ENCODE measurements at regions not wholly inside any gene's neighbourhood (a gene's known extent, or its start where the extent isn't known, plus 50 kb on each side); places are given as distances from the start of the nearest gene placed in this dataset.

DNA sequence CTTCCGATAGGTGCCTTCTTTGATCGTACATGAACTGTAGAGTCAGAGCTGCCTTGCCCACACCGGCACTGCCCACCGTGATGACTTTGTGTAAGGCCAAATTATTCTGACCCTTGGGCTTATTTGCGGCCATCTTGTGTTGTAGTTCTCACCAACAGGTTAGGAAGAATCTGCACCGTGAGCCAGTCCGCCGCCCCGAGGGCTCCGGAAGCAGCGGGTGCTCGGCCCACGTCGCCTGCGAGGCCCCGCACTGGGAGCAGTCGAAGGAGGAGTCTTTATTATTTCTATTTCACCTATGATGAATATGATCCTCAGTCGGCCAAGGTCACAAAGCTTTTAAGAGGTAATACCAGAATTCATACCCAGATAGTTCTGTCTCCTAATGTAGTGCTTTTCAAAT, 70.6 kb upstream of the SYT1 start:
- no peak for ATAC-seq (ENCODE audit: low read depth)
- H3K4me2 ChIP-seq (ENCODE audit: low read depth, low read length): no peak overlapping the region
- H3K36me3 ChIP-seq (ENCODE audit: control insufficient read depth, insufficient read depth, low read length): no peaks in the 10 kb centered on the region
- H3K4me1 ChIP-seq (ENCODE audit: control insufficient read depth, insufficient read depth, low read length): no peaks in the 10 kb centered on the region
- 0 out of 2 replicates have a peak overlapping the region, but pooled peaks have one; percentile 63 for H2BK20ac ChIP-seq (ENCODE audit: low read depth, low read length)
- no peaks in the 10 kb centered on the region for H3K9me1 ChIP-seq (ENCODE audit: insufficient read depth, low read length)
- H2AFZ ChIP-seq (replicated peaks; ENCODE audit: low read length, poor library complexity): no peak overlapping the region
- intact Hi-C loops (cut with micrococcal nuclease): no loop called here
- H3K27ac ChIP-seq (ENCODE audit: insufficient read depth, low read length): no peak overlapping the region
- no peak for DNase-seq
- H3K27me3 ChIP-seq (ENCODE audit: control insufficient read depth, insufficient read depth, low read length): no peaks in the 10 kb centered on the region
- dilution Hi-C loops (cut with HindIII; ENCODE audit: low sequenced_read_pairs, unreplicated experiment): no loop called here
- ChIA-PET CTCF (no interaction called here), POLR2A (ENCODE audit: unreplicated experiment) (no interaction called here)
- H3K79me1 ChIP-seq (ENCODE audit: low read depth in 1 of 2, low read length in 2 of 2): no peaks in the 10 kb centered on the region
- H3K56ac ChIP-seq (ENCODE audit: extremely low read depth, insufficient read depth, low read length): no peak overlapping the region
- H4K91ac ChIP-seq (ENCODE audit: insufficient read depth, low read depth, low read length): no peak overlapping the region
- H2AK9ac ChIP-seq (replicated peaks; ENCODE audit: low read depth, low read length, poor library complexity): no peak overlapping the region
- no peak overlapping the region for H3K4me3 ChIP-seq (ENCODE audit: insufficient read depth, low read depth, low read length)
- H4K20me1 ChIP-seq (ENCODE audit: insufficient read depth, low read length): no peaks in the 10 kb centered on the region
- H3K9me3 ChIP-seq (ENCODE audit: control insufficient read depth, insufficient read depth, low read length): 0 out of 2 replicates have a peak, but pooled peaks cover 2% of the 10 kb centered on the region
- no peak overlapping the region for H2AK5ac ChIP-seq (ENCODE audit: low read depth, low read length)
- no peak overlapping the region for H3K18ac ChIP-seq (ENCODE audit: low read depth, low read length)
- H2BK15ac ChIP-seq (ENCODE audit: low read depth, low read length): no peak overlapping the region
- H4K8ac ChIP-seq (ENCODE audit: low read depth in 2 of 2, low read length in 2 of 2): no peak overlapping the region
- no peak overlapping the region for H3K9ac ChIP-seq (ENCODE audit: low read depth, low read length)
- in situ Hi-C loops (cut with MboI; ENCODE audit: low sequenced_read_pairs): no loop called here
- H2BK5ac ChIP-seq (ENCODE audit: low read depth, low read length, poor library complexity, severe bottlenecking): no peak overlapping the region
- BruUV-seq (replicated peaks): no TSS peak
- no peak overlapping the region for H4K5ac ChIP-seq (ENCODE audit: low read depth, low read length)
- no peak overlapping the region for H3K4ac ChIP-seq (ENCODE audit: low read depth, low read length)
- no peak overlapping the region for H3K23ac ChIP-seq (ENCODE audit: low read depth, low read length)
- TF ChIP-seq, protein P1, sequence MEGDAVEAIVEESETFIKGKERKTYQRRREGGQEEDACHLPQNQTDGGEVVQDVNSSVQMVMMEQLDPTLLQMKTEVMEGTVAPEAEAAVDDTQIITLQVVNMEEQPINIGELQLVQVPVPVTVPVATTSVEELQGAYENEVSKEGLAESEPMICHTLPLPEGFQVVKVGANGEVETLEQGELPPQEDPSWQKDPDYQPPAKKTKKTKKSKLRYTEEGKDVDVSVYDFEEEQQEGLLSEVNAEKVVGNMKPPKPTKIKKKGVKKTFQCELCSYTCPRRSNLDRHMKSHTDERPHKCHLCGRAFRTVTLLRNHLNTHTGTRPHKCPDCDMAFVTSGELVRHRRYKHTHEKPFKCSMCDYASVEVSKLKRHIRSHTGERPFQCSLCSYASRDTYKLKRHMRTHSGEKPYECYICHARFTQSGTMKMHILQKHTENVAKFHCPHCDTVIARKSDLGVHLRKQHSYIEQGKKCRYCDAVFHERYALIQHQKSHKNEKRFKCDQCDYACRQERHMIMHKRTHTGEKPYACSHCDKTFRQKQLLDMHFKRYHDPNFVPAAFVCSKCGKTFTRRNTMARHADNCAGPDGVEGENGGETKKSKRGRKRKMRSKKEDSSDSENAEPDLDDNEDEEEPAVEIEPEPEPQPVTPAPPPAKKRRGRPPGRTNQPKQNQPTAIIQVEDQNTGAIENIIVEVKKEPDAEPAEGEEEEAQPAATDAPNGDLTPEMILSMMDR (conservative IDR thresholded peaks at IDR 0.05; ENCODE audit: low read depth, low read length): no peak
- TF ChIP-seq RFX5 (IDR thresholded peaks at IDR 0.05; ENCODE audit: low read depth, low read length) (no peak), SMC3 (IDR thresholded peaks at IDR 0.05; ENCODE audit: low read depth, low read length) (no peak), RCOR1 (IDR thresholded peaks at IDR 0.05; ENCODE audit: insufficient replicate concordance, low read length) (no peak), CEBPB (IDR thresholded peaks at IDR 0.05; ENCODE audit: low read depth, low read length) (no peak)
- TF ChIP-seq, protein P2, sequence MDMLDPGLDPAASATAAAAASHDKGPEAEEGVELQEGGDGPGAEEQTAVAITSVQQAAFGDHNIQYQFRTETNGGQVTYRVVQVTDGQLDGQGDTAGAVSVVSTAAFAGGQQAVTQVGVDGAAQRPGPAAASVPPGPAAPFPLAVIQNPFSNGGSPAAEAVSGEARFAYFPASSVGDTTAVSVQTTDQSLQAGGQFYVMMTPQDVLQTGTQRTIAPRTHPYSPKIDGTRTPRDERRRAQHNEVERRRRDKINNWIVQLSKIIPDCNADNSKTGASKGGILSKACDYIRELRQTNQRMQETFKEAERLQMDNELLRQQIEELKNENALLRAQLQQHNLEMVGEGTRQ (IDR thresholded peaks at IDR 0.05; ENCODE audit: low read depth, low read length): no peak
- TF ChIP-seq, protein P3, sequence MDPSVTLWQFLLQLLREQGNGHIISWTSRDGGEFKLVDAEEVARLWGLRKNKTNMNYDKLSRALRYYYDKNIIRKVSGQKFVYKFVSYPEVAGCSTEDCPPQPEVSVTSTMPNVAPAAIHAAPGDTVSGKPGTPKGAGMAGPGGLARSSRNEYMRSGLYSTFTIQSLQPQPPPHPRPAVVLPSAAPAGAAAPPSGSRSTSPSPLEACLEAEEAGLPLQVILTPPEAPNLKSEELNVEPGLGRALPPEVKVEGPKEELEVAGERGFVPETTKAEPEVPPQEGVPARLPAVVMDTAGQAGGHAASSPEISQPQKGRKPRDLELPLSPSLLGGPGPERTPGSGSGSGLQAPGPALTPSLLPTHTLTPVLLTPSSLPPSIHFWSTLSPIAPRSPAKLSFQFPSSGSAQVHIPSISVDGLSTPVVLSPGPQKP (IDR thresholded peaks at IDR 0.05; ENCODE audit: borderline replicate concordance, low read depth, low read length): no peak
- WGBS, 2 experiments (ENCODE audit: extremely low coverage in 2 of 2, insufficient read length in 1 of 2): 100% methylated on average over 1 of the region's 18 CpGs; no CpG with 5 or more reads in 1 of the 2 experiments
- H2BK120ac ChIP-seq (ENCODE audit: low read depth, low read length): no peak overlapping the region
- no peak overlapping the region; the same call in 1 of the 2 replicates for H3K14ac ChIP-seq (replicated peaks; ENCODE audit: low read depth, low read length)
